VCaP (cell line): ENCODE measurements at regions not wholly inside any gene's neighbourhood (a gene's known extent, or its start where the extent isn't known, plus 50 kb on each side); places are given as distances from the start of the nearest gene placed in this dataset.

Source experiments
- H3K27ac ChIP-seq: fragments of 450-650 bp; 2 replicates; pipeline ENCODE4 v1.5.1; 2017
- CTCF ChIP-seq: fragments of 450-650 bp; conservative IDR thresholded peaks from 2 replicates; pipeline ENCODE4 v1.5.1; 2017; ENCODE audit warnings: mild to moderate bottlenecking, moderate library complexity

GRCh38 chr10:59064080-59064692 is 112.3 kb upstream of the PHYHIPL start:
- H3K27ac ChIP-seq, result no peak overlapping the region
- TF ChIP-seq CTCF, result no peak

- no peak overlapping the region for H3K27ac ChIP-seq
- TF ChIP-seq CTCF, result no peak
Measured at GRCh38 chr10:59064759-59065539, 111.5 kb upstream of the PHYHIPL start.

- no peak for TF ChIP-seq CTCF
Measured at GRCh38 chr10:59068581-59069191, 107.8 kb upstream of the PHYHIPL start.

GRCh38 chr10:59072038-59072437 is 104.4 kb upstream of the PHYHIPL start:
- TF ChIP-seq CTCF, result no peak
- no peak overlapping the region for H3K27ac ChIP-seq

More at GRCh38 chr10:59068581-59069191, 107.8 kb upstream of the PHYHIPL start:
- no peak overlapping the region for H3K27ac ChIP-seq

GRCh38 chr10:59073456-59074053 is 102.9 kb upstream of the PHYHIPL start:
- H3K27ac ChIP-seq, result no peak overlapping the region

GRCh38 chr10:59075576-59075975 is 100.9 kb upstream of the PHYHIPL start:
- TF ChIP-seq CTCF, result no peak
- H3K27ac ChIP-seq, result no peak overlapping the region

More at GRCh38 chr10:59073456-59074053, 102.9 kb upstream of the PHYHIPL start:
- no peak for TF ChIP-seq CTCF

GRCh38 chr10:59077855-59078254 is 98.6 kb upstream of the PHYHIPL start:
- no peak overlapping the region for H3K27ac ChIP-seq
- no peak for TF ChIP-seq CTCF
